GM18511 (cell line): ENCODE measurements at regions not wholly inside any gene's neighbourhood (a gene's known extent, or its start where the extent isn't known, plus 50 kb on each side); places are given as distances from the start of the nearest gene placed in this dataset.
"Not testable (repeated sequence)": the region's sequence is repeated elsewhere in the genome, so short reads cannot be mapped to it uniquely, and the experiment has no call there.

Experiments
- ATAC-seq: cut with Tn5 transposase; IDR thresholded peaks from one replicate; pipeline ENCODE4 v1.9.1; 2021; ENCODE audit warnings: mild to moderate bottlenecking, moderate library complexity; ENCODE audit not compliant: unreplicated experiment

DNA sequence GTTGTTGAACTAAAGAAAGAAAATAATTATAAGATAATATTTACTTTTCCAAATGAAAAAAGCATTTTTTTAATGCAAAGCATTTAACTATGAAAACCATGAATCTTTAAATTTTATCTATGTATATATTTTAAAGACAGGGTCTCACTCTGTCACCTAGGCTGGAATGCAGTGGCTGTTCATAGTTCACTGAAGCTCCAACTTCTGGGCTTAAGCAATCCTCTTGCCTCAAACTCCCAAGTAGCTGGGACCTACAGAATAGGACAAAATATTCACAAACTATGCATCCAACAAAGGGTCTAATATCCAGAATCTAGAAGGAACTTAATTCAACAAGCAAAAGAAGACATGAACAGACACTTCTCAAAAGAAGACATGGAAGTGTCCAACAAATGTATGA lies 55.9 kb upstream of the ALB start:
- ATAC-seq: no peak

DNA sequence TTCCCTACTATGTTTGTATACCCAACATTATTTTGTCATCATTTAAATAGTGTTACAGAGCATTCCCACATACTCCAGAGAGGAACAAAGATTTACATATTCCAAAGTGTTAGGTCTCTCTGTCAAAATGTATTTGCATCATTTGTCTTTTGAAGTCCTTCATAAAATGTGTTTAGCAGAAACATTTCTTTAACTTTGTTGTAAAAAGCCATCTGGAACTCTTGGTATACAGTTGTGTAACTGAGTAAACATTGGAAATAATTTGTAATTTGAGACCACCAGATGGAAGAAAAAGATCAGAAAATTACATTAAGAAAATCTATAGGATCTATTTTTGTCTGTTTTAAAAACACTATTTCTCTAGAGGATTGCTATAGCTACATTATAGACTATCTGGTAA lies 56.6 kb upstream of the ALB start:
- ATAC-seq: no peak

DNA sequence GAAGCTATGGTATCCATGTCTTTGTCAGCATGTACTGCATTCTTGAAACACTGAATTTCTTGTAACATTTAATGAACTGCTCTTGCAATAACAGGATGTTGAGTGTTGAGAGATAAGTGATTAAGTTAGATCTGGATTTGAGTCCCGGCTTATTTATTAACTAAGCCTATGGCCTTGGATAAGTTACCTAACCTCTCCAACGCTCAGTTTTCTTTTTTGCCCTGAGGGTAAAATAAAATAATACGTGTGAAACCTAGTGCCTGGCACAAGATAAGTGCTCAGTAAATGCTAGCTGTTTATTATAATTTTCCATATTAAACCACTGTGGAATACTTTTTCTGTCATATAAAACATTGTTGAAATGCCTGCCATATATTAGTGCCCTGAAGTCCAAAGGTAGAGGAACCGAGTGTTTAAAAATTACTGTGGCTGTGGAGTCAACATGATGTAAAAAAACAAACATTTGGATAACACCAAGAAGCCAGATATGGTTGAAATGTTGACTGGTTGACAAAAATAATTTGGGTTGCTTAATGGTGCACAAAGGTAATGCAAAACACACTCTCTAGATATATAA lies 58.6 kb upstream of the ALB start:
- ATAC-seq: no peak

DNA sequence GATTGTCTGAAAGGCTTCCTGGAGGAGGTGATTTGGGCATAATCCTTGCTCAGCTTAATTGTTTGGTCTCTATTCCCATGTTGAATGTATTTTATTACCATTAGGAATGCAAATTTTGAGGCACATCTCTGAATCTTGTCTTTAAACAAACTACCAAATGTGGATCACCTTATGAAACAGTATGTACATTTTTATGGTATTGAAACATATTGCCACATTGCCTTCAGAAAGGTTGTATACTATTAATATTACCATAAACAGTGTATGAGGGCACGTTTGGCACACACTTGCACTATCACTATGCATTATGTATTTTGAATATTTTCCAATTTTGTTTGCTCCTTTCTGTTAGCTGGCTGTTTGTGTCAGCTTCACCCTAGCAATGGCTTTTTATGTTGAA lies 60.0 kb upstream of the ALB start:
- ATAC-seq: no peak

GRCh38 chr4:73343432-73343831 lies 60.7 kb upstream of the ALB start:
- no peak for ATAC-seq

DNA sequence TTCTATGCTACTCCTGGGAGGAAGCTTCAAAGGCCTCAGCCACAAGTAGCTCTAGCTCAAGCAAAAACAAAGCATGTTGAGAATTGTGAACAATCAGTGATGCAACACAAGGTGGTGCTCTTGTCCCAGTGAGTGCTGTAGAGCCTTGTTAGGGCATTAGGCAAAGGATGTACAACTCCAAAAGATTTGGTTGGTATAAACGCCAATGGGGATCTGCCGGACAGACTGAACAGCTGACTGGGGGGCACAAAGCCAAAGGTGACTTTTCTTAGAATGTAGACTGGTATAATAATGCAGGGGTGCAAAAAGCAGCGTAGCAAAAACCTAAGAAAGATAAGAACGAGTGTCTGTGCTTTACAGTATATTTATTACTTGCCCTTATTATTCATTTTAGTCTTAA lies 62.6 kb upstream of the ALB start:
- peak; percentile 65 for ATAC-seq

GRCh38 chr4:73340917-73341316 lies 63.2 kb upstream of the ALB start:
- no peak for ATAC-seq

GRCh38 chr4:73335679-73336078 lies 68.4 kb upstream of the ALB start:
- ATAC-seq: no peak

DNA sequence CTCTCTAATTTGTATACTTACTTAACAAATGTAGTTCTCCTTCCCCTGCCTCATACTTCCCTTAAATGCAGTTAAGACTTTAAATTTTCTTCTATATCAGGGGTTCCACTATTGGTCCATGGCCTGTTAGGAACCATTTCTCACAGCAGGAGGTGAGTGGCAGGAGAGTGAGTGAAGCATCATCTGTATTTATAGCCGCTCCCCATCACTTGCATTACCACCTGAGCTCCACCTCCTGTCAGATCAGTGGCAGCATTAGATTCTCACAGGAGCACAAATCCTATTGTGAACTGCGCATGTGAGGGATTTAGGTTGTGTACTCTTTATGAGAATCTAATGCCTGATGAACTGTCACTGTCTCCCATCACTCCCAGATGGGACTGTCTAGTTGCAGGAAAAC lies 72.1 kb upstream of the ALB start:
- not testable (repeated sequence) for ATAC-seq

- no peak for ATAC-seq
Measured at GRCh38 chr4:73329300-73329699, 70.7 kb upstream of the ANKRD17 start.

DNA sequence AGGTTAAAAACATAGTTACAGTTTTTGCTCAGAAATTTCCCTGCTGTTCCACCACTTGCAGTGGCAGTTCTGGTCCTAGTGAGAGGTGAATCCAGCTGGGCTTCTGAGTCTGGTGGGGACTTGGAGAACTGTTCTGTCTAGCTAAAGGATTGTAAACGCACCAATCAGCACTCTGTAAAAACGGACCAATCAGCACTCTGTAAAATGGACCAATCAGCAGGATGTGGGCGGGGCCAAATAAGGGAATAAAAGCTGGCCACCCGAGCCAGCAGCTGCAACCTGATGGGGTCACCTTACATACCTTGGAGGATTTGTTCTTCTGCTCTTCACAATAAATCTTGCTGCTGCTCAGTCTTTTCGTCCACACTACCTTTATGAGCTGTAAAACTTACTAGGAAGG lies 67.2 kb upstream of the ANKRD17 start:
- ATAC-seq: not testable (repeated sequence)

- no peak for ATAC-seq
Measured at GRCh38 chr4:73317092-73317491, 58.5 kb upstream of the ANKRD17 start.

- no peak for ATAC-seq
Measured at GRCh38 chr4:73315091-73315490, 56.5 kb upstream of the ANKRD17 start.

DNA sequence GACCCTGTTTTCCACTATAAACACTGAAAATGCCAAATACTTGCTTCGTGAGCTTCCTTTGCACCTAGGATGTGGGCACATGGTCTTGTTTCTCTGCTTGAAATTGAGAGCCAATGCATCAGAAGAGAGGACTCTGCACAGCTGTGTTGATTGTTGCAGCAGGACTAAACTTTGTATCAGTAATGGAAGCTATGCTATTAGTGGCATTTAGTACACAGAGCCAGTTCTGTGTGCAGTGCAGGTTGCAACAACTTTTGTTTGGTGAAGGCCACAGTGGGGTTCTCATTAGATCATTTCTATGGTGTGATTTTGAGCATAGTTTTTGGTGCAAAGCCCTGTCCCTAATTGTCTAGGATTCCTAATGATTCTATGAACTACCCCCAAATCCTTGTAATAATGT lies 54.4 kb upstream of the ANKRD17 start:
- no peak for ATAC-seq

DNA sequence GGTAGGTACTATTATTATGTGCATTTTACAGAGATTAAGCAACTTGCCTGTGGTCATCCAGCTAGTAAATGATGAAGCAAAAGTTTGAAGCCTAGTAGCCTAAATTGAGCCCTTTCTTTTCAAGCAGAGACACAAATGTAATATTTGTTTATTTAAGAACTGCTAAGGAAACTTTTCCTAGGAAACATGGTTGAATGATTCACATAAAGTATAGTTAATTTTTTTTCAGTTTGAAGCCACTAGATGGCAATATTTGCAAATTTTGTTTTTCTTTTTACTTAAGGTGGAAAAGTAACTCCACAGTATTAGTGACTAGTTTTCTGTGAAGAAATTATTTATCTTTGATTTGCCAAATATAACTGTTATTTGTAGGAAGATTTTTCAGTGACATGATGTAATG lies 52.8 kb upstream of the ANKRD17 start:
- no peak for ATAC-seq

DNA sequence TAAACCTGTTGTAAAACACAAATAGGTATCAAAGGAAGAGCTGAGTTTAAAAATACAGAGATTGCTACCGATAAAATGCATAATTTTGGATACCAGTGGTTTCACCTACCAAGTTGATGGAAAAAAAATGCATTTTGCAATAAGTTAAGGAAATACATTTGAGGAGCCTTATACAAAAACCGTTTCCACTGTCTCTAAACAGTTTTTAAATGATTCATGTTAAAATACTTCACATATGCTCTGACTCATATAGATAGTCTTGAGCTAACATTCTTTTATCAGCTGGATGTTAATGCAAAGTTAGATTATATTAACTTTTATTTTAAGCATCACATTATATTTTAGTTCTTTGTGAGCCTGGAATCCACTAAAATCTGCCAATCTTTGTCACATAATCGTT lies 50.6 kb upstream of the ANKRD17 start:
- ATAC-seq: no peak
